ENCODE measurements at regions not wholly inside any gene's neighbourhood (a gene's known extent, or its start where the extent isn't known, plus 50 kb on each side); places are given as distances from the start of the nearest gene placed in this dataset.
"Not testable (repeated sequence)": the region's sequence is repeated elsewhere in the genome, so short reads cannot be mapped to it uniquely, and the experiment has no call there.

DNA sequence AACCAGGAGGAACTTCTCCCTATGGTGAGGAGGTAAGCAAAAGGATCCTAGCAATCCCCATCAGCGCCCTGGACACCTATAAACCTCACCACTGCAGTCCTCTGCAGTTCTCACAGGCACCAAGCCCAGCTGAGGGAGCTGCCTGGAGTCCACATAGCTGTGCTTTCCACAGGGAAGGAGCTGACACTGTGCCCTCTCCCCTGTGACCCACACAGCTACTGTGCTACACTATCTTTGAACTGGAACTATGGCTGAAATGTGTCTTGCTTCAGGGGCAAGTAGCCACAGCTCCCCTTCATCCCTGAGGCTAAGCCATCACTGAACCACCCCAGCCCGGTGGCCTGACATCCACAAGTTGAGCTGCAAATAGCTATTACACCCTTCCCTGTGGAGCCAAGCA lies 208.5 kb upstream of the RPL34 start:
- Histone ChIP-seq H3K79me2 (ENCODE audit: control insufficient read depth, insufficient read depth, low read length, unreplicated experiment) (no peaks in the 10 kb centered on the region), H3K27me3 (ENCODE audit: insufficient read depth, low read length) (no peaks in the 10 kb centered on the region), H3K4me3 (ENCODE audit: low read depth, low read length) (no peak overlapping the region), H3K36me3 (ENCODE audit: insufficient read depth, low read length) (no peaks in the 10 kb centered on the region), H3K4me1 (ENCODE audit: control insufficient read depth, insufficient read depth, low read length, unreplicated experiment) (no peaks in the 10 kb centered on the region), H3K27ac (ENCODE audit: low read depth, low read length) (no peak overlapping the region), H2AFZ (ENCODE audit: low read length, unreplicated experiment) (no peak overlapping the region)

DNA sequence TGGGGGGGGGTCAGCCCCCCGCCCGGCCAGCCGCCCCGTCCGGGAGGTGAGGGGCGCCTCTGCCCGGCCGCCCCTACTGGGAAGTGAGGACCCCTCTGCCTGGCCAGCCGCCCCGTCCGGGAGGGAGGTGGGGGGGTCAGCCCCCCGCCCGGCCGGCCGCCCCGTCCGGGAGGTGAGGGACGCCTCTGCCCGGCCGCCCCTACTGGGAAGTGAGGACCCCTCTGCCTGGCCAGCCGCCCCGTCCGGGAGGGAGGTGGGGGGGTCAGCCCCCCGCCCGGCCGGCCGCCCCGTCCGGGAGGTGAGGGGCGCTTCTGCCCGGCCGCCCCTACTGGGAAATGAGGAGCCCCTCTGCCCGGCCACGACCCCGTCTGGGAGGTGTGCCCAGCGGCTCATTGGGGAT lies 210.7 kb upstream of the RPL34 start:
- H3K4me3 ChIP-seq (ENCODE audit: low read depth, low read length); H3K79me2 ChIP-seq (ENCODE audit: control insufficient read depth, insufficient read depth, low read length, unreplicated experiment); H3K27me3 ChIP-seq (ENCODE audit: insufficient read depth, low read length); H3K36me3 ChIP-seq (ENCODE audit: insufficient read depth, low read length); H2AFZ ChIP-seq (ENCODE audit: low read length, unreplicated experiment); H3K27ac ChIP-seq (ENCODE audit: low read depth, low read length); H3K4me1 ChIP-seq (ENCODE audit: control insufficient read depth, insufficient read depth, low read length, unreplicated experiment): not testable (repeated sequence)

DNA sequence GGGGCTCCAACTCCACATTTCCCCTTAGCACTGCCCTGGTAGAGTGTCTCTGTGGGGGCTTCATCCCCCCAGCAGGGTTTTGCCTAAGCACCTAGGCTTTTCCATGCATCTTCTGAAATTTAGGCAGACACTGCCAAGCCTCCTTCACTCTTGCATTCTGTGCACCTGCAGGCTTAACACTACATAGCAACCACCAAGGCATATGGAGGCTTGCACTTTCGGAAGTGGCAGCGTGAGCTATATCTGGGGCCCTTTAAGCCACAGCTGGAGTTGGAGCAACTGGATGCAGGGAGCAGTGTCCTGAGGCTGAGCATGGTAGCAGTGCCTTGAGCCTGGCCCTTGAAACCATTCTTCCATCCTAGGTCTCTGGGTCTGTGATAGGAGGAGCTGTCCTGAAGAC lies 214.8 kb upstream of the RPL34 start:
- H3K27me3 ChIP-seq (ENCODE audit: insufficient read depth, low read length) = no peaks in the 10 kb centered on the region
- H3K4me3 ChIP-seq (ENCODE audit: low read depth, low read length) = no peak overlapping the region
- H3K27ac ChIP-seq (ENCODE audit: low read depth, low read length) = no peak overlapping the region
- H3K36me3 ChIP-seq (ENCODE audit: insufficient read depth, low read length) = no peaks in the 10 kb centered on the region
- no peaks in the 10 kb centered on the region for H3K79me2 ChIP-seq (ENCODE audit: control insufficient read depth, insufficient read depth, low read length, unreplicated experiment)
- no peaks in the 10 kb centered on the region for H3K4me1 ChIP-seq (ENCODE audit: control insufficient read depth, insufficient read depth, low read length, unreplicated experiment)
- H2AFZ ChIP-seq (ENCODE audit: low read length, unreplicated experiment) = no peak overlapping the region

DNA sequence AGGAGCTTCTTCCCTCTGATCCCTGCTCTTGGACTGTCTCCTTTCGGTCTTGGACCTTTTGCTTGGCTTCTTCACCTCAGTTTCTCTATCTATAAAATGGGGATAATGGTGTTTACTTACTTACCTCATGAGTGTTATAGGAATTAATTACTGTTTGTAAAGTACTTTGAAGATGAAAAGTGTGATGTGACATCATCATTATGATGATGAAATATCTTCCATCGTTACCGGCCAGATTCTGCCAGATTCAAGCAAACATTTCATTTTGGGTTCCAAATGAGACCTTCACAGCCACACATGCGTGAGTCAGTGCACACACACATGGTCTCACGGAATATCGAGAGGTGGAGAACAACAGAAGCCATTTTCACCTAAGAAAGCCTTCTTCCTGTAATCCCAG lies 220.1 kb upstream of the RPL34 start:
- Histone ChIP-seq H3K36me3 (ENCODE audit: insufficient read depth, low read length) (no peaks in the 10 kb centered on the region), H3K4me1 (ENCODE audit: control insufficient read depth, insufficient read depth, low read length, unreplicated experiment) (no peaks in the 10 kb centered on the region), H3K27ac (ENCODE audit: low read depth, low read length) (no peak overlapping the region), H3K4me3 (ENCODE audit: low read depth, low read length) (no peak overlapping the region), H3K27me3 (ENCODE audit: insufficient read depth, low read length) (no peaks in the 10 kb centered on the region), H3K79me2 (ENCODE audit: control insufficient read depth, insufficient read depth, low read length, unreplicated experiment) (no peaks in the 10 kb centered on the region), H2AFZ (ENCODE audit: low read length, unreplicated experiment) (no peak overlapping the region)

DNA sequence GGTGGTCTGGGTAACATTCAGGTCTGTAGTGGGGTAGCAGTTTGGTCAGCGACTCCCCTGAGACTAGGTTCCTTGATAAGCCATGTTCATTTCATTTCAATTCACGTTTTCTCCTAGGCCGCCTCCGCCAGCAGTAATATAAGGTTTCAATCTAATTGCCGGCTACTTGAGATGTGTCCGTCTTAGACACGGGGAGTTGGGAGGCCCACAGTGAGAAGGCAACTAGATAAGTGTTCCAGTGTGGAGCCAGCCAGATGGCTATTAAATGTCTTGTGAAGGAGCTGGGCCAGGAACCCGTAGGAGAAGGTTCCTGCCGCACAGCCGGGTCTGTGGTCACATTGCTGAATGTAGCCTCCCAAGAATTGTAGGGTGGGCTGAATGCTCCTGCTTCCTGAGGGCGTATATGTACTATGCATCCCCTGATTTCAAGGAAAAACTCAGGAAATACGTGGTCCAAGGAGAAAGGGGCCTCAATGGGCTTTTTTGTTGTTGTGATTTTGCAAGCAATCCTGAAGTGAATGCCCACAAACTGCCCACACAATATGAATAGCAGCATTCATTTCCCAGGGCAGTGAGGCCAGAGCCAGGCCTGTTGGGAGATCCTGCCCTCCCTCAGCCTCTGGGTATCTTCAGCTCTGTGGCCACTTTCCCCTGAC lies 220.6 kb upstream of the RPL34 start:
- no peaks in the 10 kb centered on the region for H3K4me1 ChIP-seq (ENCODE audit: control insufficient read depth, insufficient read depth, low read length, unreplicated experiment)
- no peaks in the 10 kb centered on the region for H3K36me3 ChIP-seq (ENCODE audit: insufficient read depth, low read length)
- no peaks in the 10 kb centered on the region for H3K27me3 ChIP-seq (ENCODE audit: insufficient read depth, low read length)
- no peaks in the 10 kb centered on the region for H3K79me2 ChIP-seq (ENCODE audit: control insufficient read depth, insufficient read depth, low read length, unreplicated experiment)
- H2AFZ ChIP-seq (ENCODE audit: low read length, unreplicated experiment) = no peak overlapping the region
- H3K4me3 ChIP-seq (ENCODE audit: low read depth, low read length) = no peak overlapping the region
- no peak overlapping the region for H3K27ac ChIP-seq (ENCODE audit: low read depth, low read length)

DNA sequence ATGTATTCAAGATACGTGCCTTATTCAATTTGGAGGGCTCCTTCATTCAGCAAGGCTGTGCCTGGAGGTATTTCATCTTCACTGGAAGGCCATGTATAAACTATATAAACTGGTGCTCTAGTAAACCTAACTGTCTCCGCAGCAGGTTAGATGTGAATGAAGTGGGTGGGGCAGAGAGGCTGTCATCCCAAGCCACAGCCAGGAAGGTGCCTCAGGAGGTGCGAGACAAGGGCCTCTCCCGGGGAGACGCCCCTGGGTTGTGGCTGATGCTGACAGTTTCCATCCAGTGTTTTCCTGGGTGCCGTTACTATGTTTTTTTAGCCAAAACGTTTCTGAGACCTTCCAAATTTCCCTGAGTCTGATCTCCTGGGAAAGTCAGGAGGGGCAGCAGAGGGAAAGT lies 221.5 kb upstream of the RPL34 start:
- Histone ChIP-seq H3K36me3 (ENCODE audit: insufficient read depth, low read length) (no peaks in the 10 kb centered on the region), H3K79me2 (ENCODE audit: control insufficient read depth, insufficient read depth, low read length, unreplicated experiment) (no peaks in the 10 kb centered on the region), H2AFZ (ENCODE audit: low read length, unreplicated experiment) (no peak overlapping the region), H3K4me1 (ENCODE audit: control insufficient read depth, insufficient read depth, low read length, unreplicated experiment) (no peaks in the 10 kb centered on the region), H3K4me3 (ENCODE audit: low read depth, low read length) (no peak overlapping the region), H3K27ac (ENCODE audit: low read depth, low read length) (no peak overlapping the region), H3K27me3 (ENCODE audit: insufficient read depth, low read length) (0 out of 2 replicates have a peak, but pooled peaks cover 3% of the 10 kb centered on the region)

DNA sequence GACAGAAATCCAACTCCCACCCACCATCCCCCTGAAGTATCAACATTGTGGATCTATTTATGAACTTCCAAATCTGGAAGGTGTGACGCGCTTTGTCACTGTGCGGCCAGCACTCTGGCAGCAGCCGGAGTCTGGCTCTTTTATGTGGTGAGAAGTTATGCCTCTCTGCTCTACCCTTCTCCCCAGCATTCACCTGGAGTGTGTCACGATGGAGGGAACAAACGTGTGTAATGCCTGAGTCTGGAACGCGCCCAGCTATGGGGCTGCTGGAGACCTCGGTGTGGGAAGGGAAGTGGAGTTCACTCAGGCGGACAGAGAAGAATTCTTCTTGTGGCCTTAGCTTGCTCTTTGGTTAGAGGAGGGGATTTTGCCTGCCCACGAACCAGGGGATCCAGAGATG lies 222.1 kb upstream of the RPL34 start:
- Histone ChIP-seq H3K27ac (ENCODE audit: low read depth, low read length) (no peak overlapping the region), H2AFZ (ENCODE audit: low read length, unreplicated experiment) (no peak overlapping the region), H3K27me3 (ENCODE audit: insufficient read depth, low read length) (0 out of 2 replicates have a peak, but pooled peaks cover 3% of the 10 kb centered on the region), H3K4me3 (ENCODE audit: low read depth, low read length) (no peak overlapping the region), H3K79me2 (ENCODE audit: control insufficient read depth, insufficient read depth, low read length, unreplicated experiment) (no peaks in the 10 kb centered on the region), H3K4me1 (ENCODE audit: control insufficient read depth, insufficient read depth, low read length, unreplicated experiment) (no peaks in the 10 kb centered on the region), H3K36me3 (ENCODE audit: insufficient read depth, low read length) (no peaks in the 10 kb centered on the region)

DNA sequence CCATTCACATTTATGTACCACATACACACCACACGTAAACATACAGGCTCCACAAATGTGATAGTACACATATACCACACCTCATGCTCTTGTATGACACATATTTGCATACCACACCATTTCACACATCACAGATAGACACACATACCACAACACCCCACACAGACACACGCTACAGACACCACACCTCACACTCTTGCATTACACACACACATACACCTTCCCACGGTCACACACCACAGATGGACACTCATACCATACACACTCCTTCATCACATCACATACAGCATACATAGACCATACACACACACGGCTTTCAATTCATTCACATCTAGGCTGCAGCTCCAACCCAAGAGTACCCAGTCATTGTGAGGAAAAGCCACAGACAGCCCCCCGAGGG lies 222.5 kb upstream of the RPL34 start:
- Histone ChIP-seq H3K36me3 (ENCODE audit: insufficient read depth, low read length) (no peaks in the 10 kb centered on the region), H3K4me1 (ENCODE audit: control insufficient read depth, insufficient read depth, low read length, unreplicated experiment) (no peaks in the 10 kb centered on the region), H3K79me2 (ENCODE audit: control insufficient read depth, insufficient read depth, low read length, unreplicated experiment) (no peaks in the 10 kb centered on the region), H3K27me3 (ENCODE audit: insufficient read depth, low read length) (0 out of 2 replicates have a peak, but pooled peaks cover 3% of the 10 kb centered on the region), H3K27ac (ENCODE audit: low read depth, low read length) (no peak overlapping the region), H2AFZ (ENCODE audit: low read length, unreplicated experiment) (no peak overlapping the region), H3K4me3 (ENCODE audit: low read depth, low read length) (no peak overlapping the region)

DNA sequence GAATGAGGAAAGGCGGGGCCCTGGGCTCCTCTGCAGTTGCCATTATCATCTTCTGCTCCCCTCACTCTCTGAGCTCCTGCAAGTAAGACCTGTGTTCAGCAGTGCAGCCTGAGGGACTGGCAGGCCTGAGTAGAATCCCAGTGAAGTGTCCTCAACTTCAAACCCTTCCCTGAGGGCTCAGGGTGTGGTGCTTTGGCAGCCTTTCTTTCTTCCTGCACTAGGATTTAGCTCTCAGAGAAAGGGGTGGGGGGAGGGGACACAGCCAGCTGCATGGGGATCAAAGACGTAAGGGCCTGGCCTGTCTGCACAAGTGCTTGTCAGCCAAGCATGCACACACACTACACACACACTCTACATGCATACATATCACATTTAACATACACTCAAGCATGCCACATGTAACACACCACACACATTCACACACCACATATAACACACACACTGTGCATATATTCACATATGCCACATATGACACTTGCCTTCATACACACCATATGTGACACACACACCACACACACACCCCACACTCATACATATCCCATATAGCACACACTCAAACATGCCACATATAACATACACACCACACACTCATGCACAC lies 223.4 kb upstream of the RPL34 start:
- H3K79me2 ChIP-seq (ENCODE audit: control insufficient read depth, insufficient read depth, low read length, unreplicated experiment) = no peaks in the 10 kb centered on the region
- H2AFZ ChIP-seq (ENCODE audit: low read length, unreplicated experiment) = no peak overlapping the region
- H3K36me3 ChIP-seq (ENCODE audit: insufficient read depth, low read length) = no peaks in the 10 kb centered on the region
- H3K4me3 ChIP-seq (ENCODE audit: low read depth, low read length) = no peak overlapping the region
- H3K27me3 ChIP-seq (ENCODE audit: insufficient read depth, low read length) = 0 out of 2 replicates have a peak, but pooled peaks cover 3% of the 10 kb centered on the region
- H3K4me1 ChIP-seq (ENCODE audit: control insufficient read depth, insufficient read depth, low read length, unreplicated experiment) = no peaks in the 10 kb centered on the region
- H3K27ac ChIP-seq (ENCODE audit: low read depth, low read length) = no peak overlapping the region

DNA sequence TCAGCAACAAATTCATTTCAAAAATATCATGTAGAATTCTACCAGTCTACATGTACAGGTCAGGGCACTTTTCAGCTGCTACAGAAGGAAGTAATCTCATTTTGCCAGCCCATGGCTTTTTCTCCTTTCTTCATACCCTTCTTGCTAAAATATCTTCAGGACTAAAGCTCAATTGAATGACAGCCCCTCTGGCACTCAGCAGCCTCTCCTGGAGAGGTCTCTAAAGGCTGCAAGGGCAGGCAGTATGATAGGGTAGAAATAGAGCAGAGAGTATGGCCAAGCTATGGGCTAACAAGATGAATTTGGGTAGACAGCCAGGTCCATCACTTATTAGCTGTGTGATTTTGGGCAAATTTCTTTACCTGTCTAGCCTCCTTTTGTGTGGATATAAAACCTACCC lies 224.6 kb upstream of the RPL34 start:
- H3K36me3 ChIP-seq (ENCODE audit: insufficient read depth, low read length) = no peaks in the 10 kb centered on the region
- no peaks in the 10 kb centered on the region for H3K79me2 ChIP-seq (ENCODE audit: control insufficient read depth, insufficient read depth, low read length, unreplicated experiment)
- H3K27ac ChIP-seq (ENCODE audit: low read depth, low read length) = no peak overlapping the region
- 0 out of 2 replicates have a peak, but pooled peaks cover 3% of the 10 kb centered on the region for H3K27me3 ChIP-seq (ENCODE audit: insufficient read depth, low read length)
- no peak overlapping the region for H2AFZ ChIP-seq (ENCODE audit: low read length, unreplicated experiment)
- no peaks in the 10 kb centered on the region for H3K4me1 ChIP-seq (ENCODE audit: control insufficient read depth, insufficient read depth, low read length, unreplicated experiment)
- no peak overlapping the region for H3K4me3 ChIP-seq (ENCODE audit: low read depth, low read length)

DNA sequence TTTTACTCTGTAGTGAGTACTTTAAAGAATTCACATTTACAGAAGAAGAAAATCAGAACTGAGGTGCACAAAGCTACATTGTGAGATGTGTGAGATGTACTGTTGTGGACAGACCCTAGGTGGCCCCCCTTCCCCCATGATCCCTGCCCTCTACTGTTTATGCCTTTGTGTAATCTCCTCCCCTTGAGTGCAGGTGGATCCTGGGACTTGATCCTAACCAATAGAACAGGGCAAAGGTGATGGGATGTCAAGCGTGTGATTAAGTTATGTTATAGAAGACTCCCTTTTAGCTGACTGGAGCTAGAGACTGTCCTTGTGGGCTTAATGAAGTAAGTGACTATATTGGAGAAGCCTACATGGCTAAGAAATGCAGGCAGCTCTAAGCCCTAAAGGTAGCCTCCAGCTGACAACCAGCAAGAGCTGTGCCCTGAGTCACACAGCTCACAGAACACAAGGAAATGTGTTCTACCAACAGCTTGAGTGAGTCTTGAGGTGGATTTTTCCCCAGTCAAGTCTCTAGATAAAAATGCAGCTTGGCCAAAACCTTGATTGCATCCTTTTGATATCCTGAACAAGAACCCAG lies 225.2 kb upstream of the LEF1 start:
- no peak overlapping the region for H2AFZ ChIP-seq (ENCODE audit: low read length, unreplicated experiment)

More for the DNA sequence above, 225.2 kb upstream of the LEF1 start:
- Histone ChIP-seq H3K79me2 (ENCODE audit: control insufficient read depth, insufficient read depth, low read length, unreplicated experiment) (no peaks in the 10 kb centered on the region), H3K27ac (ENCODE audit: low read depth, low read length) (no peak overlapping the region), H3K4me3 (ENCODE audit: low read depth, low read length) (no peak overlapping the region), H3K27me3 (ENCODE audit: insufficient read depth, low read length) (0 out of 2 replicates have a peak, but pooled peaks cover 3% of the 10 kb centered on the region), H3K4me1 (ENCODE audit: control insufficient read depth, insufficient read depth, low read length, unreplicated experiment) (no peaks in the 10 kb centered on the region), H3K36me3 (ENCODE audit: insufficient read depth, low read length) (no peaks in the 10 kb centered on the region)

Data from ACC112 (cell line).